ENCODE measurements at regions not wholly inside any gene's neighbourhood (a gene's known extent, or its start where the extent isn't known, plus 50 kb on each side); places are given as distances from the start of the nearest gene placed in this dataset.

GRCh38 chr18:73593207-73593606 lies 554.4 kb downstream of the FBXO15 start (continued):
- TF ChIP-seq ZNF687 (IDR thresholded peaks at IDR 0.05) (no peak), SRF (IDR thresholded peaks at IDR 0.05; ENCODE audit: low read depth in 2 of 2, low read length in 2 of 2) (no peak), POU2F2 (IDR thresholded peaks at IDR 0.05; ENCODE audit: borderline replicate concordance, low read depth, low read length) (no peak)

- Histone ChIP-seq H3K27me3 (replicated peaks in 1 of 2; ENCODE audit: control insufficient read depth in 2 of 2, insufficient read depth in 2 of 2, low read length in 1 of 2) (no peaks in the 10 kb centered on the region), H3K4me2 (ENCODE audit: control insufficient read depth, insufficient read depth) (no peak overlapping the region), H3K9me3 (replicated peaks; ENCODE audit: control insufficient read depth, insufficient read depth, low read length) (no peaks in the 10 kb centered on the region), H3K27ac (ENCODE audit: control insufficient read depth, insufficient read depth) (no peak overlapping the region), H3K4me3 (no peak overlapping the region), H3K9ac (ENCODE audit: control insufficient read depth, insufficient read depth, low read length) (no peak overlapping the region), H3K4me1 (ENCODE audit: control insufficient read depth, insufficient read depth, low read length) (no peaks in the 10 kb centered on the region), H3K79me2 (ENCODE audit: control insufficient read depth, insufficient read depth, low read length) (no peaks in the 10 kb centered on the region), H4K20me1 (ENCODE audit: control insufficient read depth, insufficient read depth) (no peaks in the 10 kb centered on the region), H3K36me3 (ENCODE audit: control insufficient read depth in 2 of 2, insufficient read depth in 2 of 2, low read length in 1 of 2) (no peaks in the 10 kb centered on the region), H2AFZ (ENCODE audit: control insufficient read depth, low read depth, low read length) (no peak overlapping the region)
- in situ Hi-C loops (cut with MboI): no loop called here
- CTCF ChIA-PET: no interaction called here
- intact Hi-C loops (cut with micrococcal nuclease; ENCODE audit: unreplicated experiment): no loop called here
- DNase-seq (ENCODE audit: low read depth, low spot score) (no peak), FAIRE-seq (no peak), ATAC-seq (no peak)
- POLR2A ChIA-PET: no interaction called here
- RAD21 ChIA-PET (ENCODE audit: unreplicated experiment): no interaction called here
- TF ChIP-seq ATF2 (IDR thresholded peaks at IDR 0.05; ENCODE audit: low read length) (no peak), NR2C2 (IDR thresholded peaks at IDR 0.05; ENCODE audit: borderline replicate concordance, control insufficient read depth, insufficient read length, low read depth) (no peak)
- BruUV-seq (replicated peaks): no TSS peak
- SMC1A ChIA-PET (ENCODE audit: uncharacterized antibody, unreplicated experiment): no interaction called here
- WGBS (ENCODE audit: insufficient coverage, insufficient replicate concordance, low lambda C conversion rate, missing lambda C conversion rate): 27% methylated on average over 4 of the region's 4 CpGs
Measured at GRCh38 chr18:73590950-73591349, 556.7 kb downstream of the FBXO15 start.
